T follicular helper cell (primary cell): ENCODE measurements at regions not wholly inside any gene's neighbourhood (a gene's known extent, or its start where the extent isn't known, plus 50 kb on each side); places are given as distances from the start of the nearest gene placed in this dataset.
"Not testable (repeated sequence)": the region's sequence is repeated elsewhere in the genome, so short reads cannot be mapped to it uniquely, and the experiment has no call there.

ENCODE experiments used
- DNase-seq: peaks from one replicate; pipeline ENCODE4 v3.0.0-alpha.2; 2020; ENCODE audit warnings: low read depth

DNA sequence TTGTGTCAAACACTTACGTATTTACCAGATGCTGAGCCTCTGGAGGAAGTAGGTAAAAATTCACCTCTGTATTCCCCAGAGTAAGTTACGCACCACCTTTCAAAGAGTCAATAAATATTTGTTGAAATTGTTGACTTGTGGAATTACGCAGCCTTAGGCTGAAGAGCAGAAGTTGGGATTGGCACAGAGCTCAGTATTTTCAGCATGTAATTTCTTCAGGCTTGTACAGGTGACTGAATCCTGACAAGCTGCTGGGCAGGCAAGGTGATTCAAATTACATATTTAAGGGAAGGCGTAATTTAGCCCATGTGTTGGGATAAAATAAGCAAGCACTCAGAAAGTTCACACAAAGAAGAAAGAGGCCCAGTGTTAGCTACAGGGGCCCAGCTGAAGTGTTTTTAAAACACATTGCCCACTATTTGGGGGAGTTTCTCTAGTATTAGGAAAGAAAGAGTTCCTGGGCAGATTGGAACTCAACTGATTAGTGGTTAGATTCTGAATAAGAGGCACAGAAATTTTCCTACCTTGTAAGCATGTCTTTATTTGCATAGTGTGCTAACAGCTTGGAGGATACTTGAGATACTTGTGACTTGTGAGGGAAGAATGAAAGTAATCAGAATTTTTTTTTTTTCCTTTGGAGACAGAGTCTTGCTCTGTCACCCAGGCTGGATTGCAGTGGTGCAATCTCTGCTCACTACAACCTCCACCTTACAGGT lies 165.3 kb upstream of the FBXL7 start:
- DNase-seq = no peak

DNA sequence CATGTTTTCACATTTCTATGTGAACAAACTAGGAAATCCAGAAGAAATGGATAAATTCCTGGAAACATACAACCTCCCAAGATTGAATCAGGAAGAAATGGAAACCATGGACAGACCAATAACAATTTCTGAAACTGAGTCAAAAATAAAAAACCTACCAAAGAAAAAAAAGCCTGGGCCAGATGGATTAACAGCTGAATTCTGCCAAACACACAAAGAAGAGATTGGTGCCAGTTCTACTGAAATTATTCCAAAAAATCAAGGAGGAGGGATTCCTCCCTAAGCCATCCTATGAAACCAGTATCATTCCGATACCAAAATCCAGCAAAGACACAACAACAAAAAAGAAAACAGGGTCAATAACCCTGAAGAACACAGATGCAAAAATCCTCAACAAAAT lies 166.9 kb upstream of the FBXL7 start:
- DNase-seq = no peak

DNA sequence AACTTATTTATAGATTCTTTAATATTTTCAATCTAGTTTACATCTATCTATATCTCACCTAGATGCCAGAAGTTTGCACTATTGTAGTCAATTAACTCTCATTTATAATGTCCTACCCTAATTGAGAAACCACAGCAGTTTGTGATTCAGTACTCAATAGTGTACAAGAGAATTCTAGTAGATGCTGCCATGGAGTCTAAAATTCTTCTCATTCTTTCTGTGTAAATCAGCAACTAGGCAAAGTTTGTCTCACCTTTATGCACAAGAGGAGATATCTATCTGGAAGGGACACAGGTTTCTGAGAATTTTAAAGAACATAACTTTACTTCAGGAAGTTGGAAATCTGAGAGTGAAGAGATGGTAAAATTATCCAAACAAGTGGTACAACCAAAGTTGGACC lies 173.0 kb upstream of the FBXL7 start:
- no peak for DNase-seq

DNA sequence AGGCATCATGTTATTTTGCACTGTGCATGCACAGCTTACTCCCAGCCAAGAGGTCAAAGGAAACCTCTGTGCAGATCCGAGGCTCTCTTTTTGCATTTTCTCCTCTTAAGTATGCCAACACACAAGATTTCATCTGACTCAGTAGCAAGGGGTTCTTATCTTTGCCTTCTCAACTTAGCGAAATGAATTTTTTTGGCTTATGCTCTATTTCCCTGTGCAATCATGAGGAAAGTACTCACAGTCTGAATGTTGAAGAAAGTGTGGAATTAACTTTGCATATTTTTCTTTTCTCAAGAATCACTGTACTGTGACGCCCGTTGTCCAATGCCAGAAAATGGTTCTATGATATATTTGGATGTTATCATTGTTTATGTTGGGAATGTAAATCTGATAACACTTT lies 173.5 kb upstream of the FBXL7 start:
- DNase-seq = no peak

DNA sequence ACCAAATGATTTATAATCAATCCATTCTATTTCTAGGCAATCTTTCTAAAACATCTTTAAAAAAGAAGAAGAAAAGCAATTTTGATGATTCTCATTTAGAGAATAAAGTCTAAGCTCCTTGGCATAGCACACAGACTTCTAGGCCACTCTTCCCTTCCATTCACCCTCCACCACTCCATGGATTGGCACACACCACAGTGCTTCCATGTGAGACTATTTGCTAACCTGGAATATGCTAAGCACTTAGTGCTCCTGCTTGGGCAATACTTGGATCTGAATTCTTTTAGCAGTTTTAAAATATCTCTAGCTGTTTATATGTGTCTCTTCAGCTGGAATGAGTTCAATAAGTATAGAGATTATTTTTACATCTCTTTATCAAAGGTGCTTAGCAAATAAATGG lies 177.6 kb upstream of the FBXL7 start:
- DNase-seq = no peak

DNA sequence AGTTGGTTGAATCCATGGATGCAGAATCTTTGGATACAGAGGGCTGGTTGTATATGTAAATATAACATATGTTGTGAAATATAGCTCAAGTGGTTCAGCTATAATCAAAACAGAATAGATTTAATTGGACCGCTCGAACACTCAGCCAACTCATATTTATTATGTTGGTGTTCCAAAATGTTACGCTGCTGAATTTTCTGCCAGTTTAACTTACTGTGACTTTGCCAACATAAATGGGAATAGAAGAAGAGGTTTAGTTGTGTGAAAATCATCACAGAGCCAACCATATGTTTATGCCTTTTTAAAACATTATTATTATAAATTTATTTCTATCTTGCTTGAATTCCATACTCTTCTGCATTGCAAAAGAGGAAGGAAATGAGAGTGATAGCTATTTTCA lies 178.2 kb upstream of the FBXL7 start:
- DNase-seq = no peak

DNA sequence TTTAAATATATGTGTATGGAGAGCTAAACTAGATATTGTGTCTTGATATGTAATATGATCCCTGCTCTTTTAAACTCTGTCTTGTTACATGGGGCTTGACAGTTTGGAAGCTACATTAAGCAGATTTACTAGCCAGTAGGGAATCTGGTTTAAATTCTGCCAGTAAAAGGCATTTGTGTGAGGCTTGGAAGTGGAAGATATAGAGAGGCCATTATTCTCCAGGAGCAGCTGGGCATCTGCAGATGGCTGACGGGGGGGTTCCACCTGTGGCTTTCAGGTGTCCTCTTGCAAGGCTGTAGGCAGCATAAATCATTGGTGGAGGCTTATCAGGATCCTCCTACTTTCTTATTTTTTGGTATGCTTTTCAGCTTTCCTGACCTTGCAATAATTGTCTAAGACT lies 179.1 kb upstream of the FBXL7 start:
- no peak for DNase-seq

DNA sequence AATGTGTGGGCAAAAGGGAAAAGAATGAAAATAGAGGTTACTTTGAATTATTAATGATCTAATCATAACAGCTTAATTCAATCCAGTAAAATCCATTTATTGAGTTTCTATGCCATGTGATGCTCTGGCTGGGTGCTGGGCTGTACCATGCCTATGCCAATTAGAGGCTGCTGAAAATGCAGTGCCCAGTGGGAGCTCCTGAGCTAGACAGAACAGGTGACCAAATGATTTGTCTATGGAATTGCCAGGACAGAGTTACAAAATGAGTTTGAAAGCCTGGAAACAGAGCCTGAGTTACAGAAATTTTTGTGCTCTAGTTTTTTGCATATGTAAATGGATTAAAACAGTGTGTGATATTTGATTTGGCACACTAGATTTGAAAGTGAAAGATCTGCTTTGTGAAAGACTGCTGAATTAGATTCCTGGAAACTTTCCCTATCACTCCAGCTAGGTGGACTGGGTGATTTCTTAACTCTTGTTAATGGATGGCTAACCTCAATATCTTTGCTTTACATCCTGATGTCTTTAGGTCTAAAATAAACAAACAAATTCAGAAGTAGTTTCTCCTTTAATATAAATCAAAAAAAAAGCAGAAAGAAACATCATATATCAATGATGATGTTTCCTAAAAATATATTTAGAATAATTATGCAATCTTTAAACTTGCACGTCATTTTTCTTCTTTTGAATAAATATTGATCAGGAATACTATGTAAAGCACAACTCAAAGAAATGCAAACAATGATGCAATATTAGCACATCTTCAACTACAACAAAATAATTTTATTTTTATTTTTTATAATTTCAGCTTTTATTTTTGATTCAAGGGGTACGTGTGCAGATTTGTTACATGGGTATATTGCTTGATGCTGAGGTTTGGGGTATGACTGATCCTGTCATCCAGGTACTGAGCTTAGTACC lies 194.8 kb upstream of the FBXL7 start:
- DNase-seq = no peak

DNA sequence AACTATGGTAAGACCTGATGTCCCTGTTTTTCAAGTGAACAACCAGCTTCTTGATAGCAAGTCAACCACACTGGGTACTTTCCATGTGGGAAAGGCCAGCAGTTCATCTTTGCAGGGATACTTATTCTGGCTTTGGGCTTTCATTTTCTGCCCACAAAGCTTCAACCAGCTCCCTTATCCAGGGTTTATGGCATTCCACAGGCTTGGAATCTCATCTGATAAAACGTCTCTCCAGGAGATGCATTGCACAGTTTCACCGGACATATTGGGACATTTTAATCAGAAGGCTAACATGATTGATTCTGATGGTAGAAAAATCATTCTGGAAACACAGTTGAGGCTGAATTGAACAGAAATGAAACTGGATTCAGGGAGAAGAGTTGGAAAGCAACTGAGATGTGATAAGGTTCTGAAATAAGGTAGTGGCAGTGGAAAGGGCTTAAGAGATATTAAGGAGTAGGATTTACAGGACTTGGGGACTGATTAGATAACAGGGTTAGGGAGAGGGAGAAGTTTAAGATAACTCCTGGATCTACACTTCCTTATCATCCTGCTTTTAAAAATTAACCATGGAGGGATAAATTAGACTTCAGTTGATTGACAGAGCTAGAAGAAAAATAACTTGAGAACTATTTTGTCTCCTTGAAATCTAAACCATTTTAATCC lies 195.8 kb upstream of the FBXL7 start:
- DNase-seq = no peak

DNA sequence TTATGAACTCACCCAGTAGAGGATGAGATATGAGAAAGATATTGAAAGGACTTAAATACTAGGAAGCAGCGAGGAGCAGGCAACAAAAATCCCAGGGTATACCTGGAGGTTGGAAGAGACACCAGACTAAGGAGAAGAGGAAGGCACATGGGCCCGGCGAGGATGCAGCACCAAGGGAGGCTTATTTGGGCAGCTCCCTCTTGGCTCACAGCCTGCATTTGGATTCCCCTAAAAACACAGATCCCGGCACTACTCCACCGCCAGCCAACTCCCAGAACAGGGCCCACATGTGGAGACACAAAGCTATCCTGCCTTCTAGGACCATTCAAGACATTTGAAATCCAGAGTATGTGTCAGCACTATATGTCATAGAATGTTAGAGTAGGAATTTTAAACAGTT lies 199.8 kb upstream of the FBXL7 start:
- no peak for DNase-seq

DNA sequence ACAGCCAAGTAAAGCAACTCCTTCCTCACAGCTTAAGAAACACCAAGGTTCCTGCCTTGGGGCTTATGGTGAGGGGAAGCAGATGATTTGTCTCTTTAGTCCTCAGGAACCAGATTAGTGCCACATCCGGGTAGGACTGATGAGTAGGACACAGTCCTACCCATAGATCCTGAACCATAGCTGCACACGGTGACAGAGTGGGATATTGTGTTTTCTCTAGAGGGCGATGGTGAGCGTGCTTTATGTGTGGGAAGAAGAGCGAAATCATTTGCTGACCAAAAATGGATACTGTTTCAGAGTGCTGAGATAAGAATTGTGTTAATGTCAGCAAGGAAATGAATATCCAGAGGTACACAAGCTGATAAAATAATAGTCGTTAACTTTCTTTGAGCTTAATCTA lies 209.0 kb upstream of the FBXL7 start:
- no peak for DNase-seq

DNA sequence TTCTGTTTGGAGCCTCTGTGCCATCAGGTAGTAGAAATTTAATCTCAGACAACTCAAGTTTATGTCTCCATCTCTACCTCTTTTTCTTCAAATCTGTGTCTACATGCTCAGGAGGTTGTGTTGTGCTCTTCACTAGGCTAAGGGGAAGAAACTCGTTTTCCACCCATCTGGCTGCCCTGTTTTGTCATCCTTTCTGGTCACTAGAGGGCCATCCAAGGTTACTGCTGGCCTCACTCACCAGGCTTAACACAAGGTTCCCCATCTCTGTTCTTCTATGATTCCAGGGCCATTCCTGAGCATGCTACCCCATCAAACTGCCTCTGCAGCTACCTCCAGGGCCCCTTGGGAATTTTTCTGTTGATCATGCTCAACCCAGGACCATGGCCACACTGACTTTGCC lies 213.3 kb upstream of the FBXL7 start:
- DNase-seq = no peak

DNA sequence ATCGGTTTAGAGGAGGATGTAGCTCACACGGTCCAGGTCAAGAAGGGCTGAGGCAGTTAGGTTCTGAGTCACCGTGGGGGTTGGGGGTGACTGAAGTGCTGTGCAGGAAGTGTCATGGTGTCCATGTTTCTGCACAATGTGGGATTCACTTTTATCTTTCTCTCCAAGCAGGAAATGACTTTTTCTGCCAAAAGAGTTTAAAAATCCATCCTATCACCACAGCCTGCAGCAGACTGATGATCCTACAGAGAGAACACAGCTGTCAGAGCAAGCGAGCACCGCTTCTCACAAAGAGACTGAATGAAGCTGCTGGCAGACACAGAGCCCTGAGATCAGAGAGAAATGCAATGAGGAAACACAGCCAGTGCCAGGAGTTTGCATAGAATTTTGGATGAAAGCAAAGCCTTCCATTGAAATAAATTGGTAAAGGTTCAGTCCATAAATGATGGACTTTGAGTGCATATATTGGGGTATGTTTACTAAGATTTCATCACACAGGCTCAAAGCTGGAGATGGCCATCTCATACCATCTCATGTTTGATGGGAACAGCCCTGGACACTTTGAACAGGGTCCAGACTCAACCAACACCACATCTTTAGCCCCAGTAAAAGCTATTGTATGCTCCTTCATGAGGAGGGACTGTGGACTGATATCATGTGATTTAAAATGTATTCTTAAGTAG lies 213.9 kb upstream of the FBXL7 start:
- DNase-seq = no peak

DNA sequence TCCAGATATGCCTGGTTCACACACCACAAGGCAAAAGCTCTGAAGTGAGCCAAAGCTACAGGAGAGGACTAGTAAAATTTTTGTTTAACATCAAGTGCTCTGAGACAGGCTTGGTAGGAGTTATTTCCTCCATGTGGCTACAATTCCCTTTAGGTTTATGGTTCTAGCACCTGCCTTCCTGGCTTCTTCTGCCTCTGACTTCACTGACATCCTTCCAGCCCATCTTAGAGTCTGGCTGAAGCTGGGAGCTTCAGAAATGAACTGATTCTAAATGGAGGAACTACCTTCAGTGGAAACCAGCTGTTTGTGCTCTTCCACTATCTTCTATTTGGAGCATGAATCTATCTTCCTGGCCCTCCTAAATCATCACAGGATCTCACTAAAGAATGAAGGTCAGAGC lies 215.3 kb upstream of the FBXL7 start:
- DNase-seq = no peak

DNA sequence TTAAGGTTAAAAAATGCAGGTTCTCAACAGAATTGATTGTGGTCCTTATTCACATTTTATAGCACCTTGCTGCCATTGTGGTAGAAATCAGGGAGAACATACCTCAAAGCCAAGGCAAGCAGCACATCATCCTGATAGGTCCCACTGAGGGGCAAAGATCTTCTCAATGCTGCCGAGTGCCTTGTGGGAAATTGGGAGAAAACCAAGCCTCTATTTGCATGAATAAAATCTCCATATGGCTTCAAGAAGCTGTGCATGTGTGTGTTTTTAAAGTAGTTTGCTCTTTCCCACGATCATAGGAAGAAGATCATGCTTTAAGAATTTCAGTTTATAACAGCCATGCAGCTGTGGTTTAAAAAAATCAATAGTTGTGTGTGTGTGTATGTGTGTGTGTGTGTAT lies 216.9 kb upstream of the FBXL7 start:
- DNase-seq = no peak

DNA sequence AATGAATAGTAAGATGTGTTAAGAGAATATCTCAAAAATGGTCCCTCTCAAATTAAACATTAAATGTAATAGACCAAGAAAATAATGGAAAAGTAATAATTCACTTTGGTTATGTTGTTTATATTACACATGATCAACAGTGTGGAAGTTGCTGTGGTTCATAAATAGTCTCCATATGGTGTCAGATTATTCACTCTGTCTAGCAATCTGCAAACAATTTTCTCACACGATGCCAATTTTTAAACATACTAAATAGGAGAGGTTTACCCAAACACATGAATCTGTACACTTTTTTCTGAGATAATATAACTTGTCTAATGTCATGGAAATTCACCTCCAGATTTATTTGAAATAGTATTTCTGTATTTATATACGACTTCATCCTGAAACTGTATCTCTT lies 217.4 kb upstream of the FBXL7 start:
- DNase-seq = no peak

DNA sequence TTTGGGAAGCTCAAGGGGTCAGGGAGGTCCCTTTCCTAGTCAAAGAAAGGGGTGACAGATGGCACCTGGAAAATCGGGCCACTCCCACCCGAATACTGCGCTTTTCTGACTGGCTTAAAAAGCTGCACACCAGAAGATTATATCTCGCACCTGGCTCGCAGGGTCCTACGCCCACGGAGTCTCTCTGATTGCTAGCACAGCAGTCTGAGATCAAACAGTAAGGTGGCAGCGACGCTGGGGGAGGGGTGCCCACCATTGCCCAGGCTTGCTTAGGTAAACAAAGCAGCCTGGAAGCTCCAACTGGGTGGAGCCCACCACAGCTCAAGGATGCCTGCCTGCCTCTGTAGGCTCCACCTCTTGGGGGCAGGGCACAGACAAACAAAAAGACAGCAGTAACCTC lies 228.4 kb upstream of the FBXL7 start:
- DNase-seq = not testable (repeated sequence)

DNA sequence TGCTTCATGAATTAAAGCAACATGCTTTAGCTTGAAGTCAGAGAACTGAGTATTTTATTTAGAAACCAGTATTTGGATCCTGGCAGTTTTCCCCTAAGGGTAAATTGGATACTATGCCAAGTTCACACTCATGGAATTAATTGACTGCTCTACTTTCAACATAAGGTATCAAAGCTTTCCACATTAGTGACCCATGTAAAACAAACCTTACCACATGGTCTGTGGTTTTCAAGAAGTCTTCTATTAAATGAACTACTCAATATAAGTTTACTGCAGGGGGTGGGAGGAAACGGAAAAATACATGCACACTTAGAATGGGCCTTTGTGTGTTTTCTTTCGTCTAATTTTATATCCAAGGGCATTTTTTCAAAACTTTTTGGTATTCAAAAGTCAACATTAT lies 232.0 kb upstream of the FBXL7 start:
- DNase-seq = no peak

DNA sequence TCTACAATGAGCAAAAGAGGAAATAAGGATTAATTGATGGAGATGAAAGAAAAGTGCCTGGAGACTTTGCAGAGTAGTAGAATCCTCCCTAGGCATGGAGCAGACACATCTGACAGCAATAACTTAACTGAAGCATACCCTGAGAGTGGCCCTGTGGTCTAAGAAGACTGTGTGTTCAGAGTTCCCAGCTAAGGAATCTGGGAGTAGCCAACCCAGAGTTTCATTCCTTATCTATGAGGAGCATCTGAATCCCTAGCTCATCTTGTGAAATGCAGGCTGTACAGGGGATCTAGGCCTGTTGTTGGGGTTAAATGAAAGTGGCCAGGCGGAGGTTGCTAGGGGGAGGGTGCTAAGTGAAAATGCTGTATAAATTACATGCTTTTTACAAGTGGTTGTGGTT lies 233.1 kb upstream of the FBXL7 start:
- no peak for DNase-seq

DNA sequence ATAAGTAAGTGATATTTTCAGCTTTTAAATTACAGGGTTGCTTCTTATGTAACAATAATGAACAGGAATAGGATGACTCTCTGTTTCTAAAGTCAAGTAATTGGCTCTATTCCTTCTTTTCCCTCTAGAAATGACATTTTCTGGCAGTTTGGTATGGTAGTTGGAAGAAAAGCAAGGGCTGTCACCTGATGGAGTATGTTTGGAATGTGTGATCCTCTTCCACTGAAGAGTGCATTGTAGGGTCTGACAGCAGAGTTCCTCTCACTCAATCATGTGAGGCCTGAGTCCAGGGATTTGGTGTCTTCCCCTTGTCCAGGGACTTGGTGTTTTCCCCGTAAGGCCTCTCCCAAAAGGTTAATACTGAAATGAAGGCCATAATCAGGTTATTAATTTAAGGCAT lies 233.8 kb upstream of the FBXL7 start:
- no peak for DNase-seq

DNA sequence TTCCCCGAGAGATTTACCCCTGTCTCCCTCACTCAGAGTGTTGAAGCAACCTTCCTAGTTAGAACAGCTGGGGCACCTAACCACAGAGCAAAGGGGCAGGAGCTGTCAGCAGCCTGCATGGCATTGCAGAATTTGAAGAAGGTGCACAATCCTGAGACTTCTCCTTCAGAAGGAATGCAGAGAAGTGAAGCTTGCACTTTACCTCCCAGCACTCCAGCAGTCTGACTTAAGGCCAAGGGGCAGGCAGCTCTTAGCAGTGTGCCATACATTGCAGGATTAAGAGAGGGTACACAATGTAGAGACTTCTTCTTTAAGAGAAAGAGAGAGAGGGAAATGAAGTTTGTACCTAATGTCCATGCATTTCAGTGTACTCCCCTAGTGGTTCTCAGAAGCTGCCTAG lies 236.0 kb upstream of the FBXL7 start:
- DNase-seq = no peak

DNA sequence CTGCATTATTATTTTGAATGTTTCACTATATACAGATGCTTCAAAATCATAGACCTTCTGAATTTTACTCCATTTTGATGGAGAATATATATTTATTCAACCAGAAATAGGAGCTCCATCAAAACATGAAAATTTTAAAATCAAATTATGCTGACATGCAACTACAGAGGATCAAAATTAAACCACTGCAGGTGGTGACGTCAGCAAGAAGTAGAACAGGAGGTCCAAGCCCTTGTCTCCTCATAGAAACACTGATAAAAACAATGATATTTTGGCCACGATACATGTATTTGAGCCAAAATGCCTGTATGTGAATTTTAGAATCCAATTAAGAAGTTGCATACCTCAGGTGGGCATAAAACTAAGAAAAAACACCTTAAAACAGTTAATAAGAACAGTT lies 236.6 kb upstream of the FBXL7 start:
- DNase-seq = no peak
